ENCODE measurements at regions not wholly inside any gene's neighbourhood (a gene's known extent, or its start where the extent isn't known, plus 50 kb on each side); places are given as distances from the start of the nearest gene placed in this dataset.

DNA sequence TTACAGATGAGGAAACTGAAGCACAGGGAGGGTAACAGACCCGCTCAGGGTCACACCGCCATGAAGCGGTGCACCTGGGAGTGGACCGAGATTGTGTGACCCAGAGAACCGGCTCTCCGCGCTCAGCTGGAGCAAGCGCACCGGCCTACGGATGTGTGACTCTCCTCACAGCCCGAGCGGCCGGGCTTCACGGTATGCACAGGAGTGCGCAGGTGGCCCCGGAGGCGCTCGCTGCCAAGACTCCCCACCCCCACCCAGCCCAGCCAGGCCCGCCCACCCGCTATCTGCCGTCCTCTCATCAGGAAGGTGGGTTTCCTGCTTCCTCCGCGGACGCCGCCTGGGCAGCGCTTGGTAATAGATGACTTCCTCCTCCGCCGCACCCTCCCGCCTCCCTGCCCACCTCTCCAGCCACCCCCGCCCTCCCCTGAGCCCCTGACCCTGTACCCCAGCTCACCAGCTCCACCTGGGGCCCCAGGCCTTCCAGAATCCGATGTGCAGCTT, 110.7 kb downstream of the NCOR2 start:
- in situ Hi-C loops (cut with MboI; ENCODE audit: low sequenced_read_pairs, unreplicated experiment), result no loop called here
- peak; percentile 82 for DNase-seq (ENCODE audit: low spot score)
- TF ChIP-seq, protein P1, sequence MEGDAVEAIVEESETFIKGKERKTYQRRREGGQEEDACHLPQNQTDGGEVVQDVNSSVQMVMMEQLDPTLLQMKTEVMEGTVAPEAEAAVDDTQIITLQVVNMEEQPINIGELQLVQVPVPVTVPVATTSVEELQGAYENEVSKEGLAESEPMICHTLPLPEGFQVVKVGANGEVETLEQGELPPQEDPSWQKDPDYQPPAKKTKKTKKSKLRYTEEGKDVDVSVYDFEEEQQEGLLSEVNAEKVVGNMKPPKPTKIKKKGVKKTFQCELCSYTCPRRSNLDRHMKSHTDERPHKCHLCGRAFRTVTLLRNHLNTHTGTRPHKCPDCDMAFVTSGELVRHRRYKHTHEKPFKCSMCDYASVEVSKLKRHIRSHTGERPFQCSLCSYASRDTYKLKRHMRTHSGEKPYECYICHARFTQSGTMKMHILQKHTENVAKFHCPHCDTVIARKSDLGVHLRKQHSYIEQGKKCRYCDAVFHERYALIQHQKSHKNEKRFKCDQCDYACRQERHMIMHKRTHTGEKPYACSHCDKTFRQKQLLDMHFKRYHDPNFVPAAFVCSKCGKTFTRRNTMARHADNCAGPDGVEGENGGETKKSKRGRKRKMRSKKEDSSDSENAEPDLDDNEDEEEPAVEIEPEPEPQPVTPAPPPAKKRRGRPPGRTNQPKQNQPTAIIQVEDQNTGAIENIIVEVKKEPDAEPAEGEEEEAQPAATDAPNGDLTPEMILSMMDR (IDR thresholded peaks at IDR 0.05; ENCODE audit: borderline replicate concordance, control extremely low read depth, extremely low read depth, insufficient read depth, missing control alignments), result no peak

DNA sequence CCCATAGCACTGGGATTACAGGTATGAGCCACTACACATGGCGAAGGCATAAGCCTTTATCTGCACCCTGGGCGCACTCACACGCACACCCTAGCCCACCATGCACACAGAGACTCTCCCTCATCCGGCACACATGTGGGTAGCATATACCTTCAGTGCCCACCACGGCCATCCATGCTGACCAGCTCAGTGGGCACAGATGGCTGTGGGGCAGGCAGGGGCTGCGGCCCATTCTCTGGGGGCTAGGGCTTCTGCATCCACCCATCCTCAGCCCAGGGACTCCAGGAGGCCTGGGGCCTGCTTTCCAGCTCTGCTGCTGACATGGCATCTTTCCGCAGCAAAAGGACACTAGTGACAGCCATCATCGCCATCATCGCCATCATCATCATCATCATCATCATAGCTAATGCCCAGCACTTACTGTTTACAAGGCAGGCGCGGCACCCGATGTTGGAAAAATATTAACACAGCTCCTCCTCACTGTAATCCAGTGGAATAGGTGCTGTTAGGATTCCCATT, 111.2 kb downstream of the NCOR2 start:
- TF ChIP-seq, protein P1 (IDR thresholded peaks at IDR 0.05; ENCODE audit: borderline replicate concordance, control extremely low read depth, extremely low read depth, insufficient read depth, missing control alignments), result no peak
- DNase-seq (ENCODE audit: low spot score), result no peak
- in situ Hi-C loops (cut with MboI; ENCODE audit: low sequenced_read_pairs, unreplicated experiment), result no loop called here

DNA sequence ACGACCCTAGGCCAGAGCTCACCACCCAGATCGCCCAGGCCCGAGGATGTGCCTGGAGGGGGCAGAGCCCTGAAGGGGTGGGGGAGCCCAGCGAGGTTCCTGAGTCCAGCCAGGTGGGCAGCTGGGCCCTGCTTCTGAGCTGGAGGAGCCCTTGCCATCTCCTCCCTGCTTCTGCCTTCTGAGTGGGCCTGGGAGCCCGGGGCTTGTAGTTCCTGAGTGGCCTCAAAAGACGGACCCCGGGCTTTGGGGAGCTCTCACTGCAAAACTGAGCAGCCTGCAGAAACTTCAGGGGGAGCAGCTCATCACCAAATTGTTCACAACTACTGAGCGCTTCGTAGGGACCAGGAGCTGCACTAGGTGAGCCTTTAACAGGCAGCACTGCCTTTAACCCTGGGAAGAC, 112.1 kb downstream of the NCOR2 start:
- TF ChIP-seq, protein P1 (IDR thresholded peaks at IDR 0.05; ENCODE audit: borderline replicate concordance, control extremely low read depth, extremely low read depth, insufficient read depth, missing control alignments), result no peak
- DNase-seq (ENCODE audit: low spot score), result no peak
- in situ Hi-C loops (cut with MboI; ENCODE audit: low sequenced_read_pairs, unreplicated experiment), result no loop called here

DNA sequence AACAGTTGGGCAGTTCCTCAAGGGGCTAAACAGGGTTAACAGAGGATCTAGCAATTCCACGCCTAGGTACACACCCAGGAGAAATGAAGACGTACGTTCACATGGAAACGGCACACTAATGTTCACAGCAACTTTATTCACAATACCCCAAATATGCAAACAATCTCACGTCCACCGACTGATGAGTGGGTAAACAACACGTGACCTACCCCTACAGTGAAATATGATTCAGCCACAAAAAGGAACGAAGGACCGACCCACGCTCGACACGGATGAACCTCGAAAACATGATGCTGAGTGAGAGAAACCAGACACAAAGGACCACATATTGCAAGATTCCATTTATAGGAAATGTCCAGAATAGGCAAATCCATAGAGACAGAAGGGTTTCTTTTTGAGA, 112.7 kb downstream of the NCOR2 start:
- in situ Hi-C loops (cut with MboI; ENCODE audit: low sequenced_read_pairs, unreplicated experiment), result no loop called here
- DNase-seq (ENCODE audit: low spot score), result no peak
- TF ChIP-seq, protein P1 (IDR thresholded peaks at IDR 0.05; ENCODE audit: borderline replicate concordance, control extremely low read depth, extremely low read depth, insufficient read depth, missing control alignments), result no peak

DNA sequence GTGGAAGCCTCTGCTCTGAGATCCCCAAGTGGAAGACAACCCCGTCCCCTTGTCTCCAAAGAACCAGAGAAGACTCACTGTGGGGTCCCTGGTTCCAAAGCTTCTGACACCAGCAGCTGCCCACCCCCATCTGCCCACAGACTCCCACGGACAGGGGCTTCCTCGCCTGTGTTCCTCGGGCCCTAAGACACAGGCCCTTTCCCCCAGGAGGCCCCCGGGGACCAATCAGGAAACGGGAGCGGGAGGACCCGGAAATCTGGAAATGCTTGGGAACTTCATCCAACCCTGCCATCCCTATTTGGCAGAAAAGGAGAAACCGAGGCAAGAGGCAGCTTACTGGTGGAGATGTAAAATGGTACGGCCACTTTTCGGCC, 113.1 kb downstream of the NCOR2 start:
- TF ChIP-seq, protein P1 (IDR thresholded peaks at IDR 0.05; ENCODE audit: borderline replicate concordance, control extremely low read depth, extremely low read depth, insufficient read depth, missing control alignments), result no peak
- in situ Hi-C loops (cut with MboI; ENCODE audit: low sequenced_read_pairs, unreplicated experiment), result no loop called here
- DNase-seq (ENCODE audit: low spot score), result no peak

DNA sequence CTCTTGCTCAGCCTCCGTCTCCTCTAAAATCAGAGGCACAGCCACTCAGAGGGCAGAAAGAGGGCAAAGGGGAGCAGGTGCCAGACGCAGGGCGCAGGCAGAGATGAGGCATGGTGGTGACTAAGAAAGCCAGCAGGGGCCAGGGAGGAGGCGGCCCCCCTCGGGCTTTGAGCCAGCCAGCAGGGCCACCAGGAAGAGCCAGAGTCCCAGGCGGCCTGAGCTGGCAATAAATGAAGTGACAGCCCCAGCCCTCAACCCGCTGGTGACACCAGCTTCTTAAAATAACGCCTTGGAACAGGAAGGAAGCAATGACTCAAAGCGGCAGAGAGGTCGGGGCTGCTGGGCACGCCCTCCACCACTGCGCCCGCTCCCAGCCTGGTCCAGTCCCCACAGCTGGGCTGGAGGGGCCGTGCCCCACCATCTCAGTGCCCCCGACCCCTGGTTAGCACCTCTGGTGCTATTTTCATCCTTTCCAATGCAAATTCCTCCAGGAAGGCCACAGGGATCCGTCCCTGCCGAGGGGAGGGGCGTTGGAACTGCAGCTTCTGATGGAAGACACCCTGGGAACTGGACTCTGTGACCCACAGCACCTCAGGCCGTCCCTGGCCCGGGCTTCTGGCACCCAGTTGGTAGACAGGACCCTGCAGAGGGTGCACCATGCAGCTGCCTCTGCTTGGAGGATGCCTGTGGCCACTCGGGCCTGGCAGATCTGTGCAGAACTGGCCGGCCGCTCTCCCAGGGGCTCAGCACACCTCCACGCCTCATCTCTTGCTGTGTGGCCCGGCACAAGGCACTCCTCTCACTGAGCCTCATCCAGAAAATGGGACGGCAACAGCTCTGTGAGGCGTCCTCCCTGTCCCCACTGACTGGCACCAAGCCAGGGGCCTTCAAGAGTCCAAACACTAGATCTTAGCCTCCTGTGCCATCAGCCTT, 113.7 kb downstream of the NCOR2 start:
- DNase-seq (ENCODE audit: low spot score), result peak; percentile 91
- in situ Hi-C loops (cut with MboI; ENCODE audit: low sequenced_read_pairs, unreplicated experiment), result no loop called here
- TF ChIP-seq, protein P1 (IDR thresholded peaks at IDR 0.05; ENCODE audit: borderline replicate concordance, control extremely low read depth, extremely low read depth, insufficient read depth, missing control alignments), result no peak

Data from GM13976 (cell line).